ENCODE measurements at regions not wholly inside any gene's neighbourhood (a gene's known extent, or its start where the extent isn't known, plus 50 kb on each side); places are given as distances from the start of the nearest gene placed in this dataset.

DNA sequence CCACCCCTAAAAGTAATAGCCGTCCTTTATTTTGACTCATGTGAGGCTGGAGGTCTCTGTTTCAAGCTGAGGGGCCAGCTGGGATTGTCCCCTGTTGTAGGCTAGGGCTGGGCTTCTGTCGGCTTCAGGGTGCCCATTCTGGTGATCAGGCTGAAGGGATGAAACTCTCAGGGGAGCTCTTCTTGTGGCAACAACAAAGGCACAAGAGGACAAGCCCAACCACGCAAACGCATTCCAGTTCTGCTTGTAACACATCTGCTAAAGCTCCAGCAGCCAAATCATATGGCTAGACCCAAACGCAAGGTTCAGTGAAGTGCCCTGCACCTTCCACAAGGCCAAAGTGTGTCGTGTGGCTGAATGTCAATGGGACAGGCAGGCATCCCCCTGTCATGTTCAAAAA, 405.7 kb downstream of the INHBA start:
- Histone ChIP-seq H3K27me3 (ENCODE audit: control insufficient read depth in 3 of 3, insufficient read depth in 3 of 3, low read length in 2 of 3) (no peaks in the 10 kb centered on the region), H3K4me3 (no peak overlapping the region), H3K36me3 (ENCODE audit: control insufficient read depth in 4 of 4, insufficient read depth in 4 of 4, low read length in 4 of 4) (no peaks in the 10 kb centered on the region), H3K9me3 (ENCODE audit: control insufficient read depth in 4 of 4, insufficient read depth in 3 of 4, low read length in 3 of 4) (peaks cover 0 to 2% (median 0%) of the 10 kb centered on the region in 4 donors), H3K27ac (ENCODE audit: low read depth in 1 of 2, low read length in 1 of 2) (no peak overlapping the region), H3K9ac (ENCODE audit: insufficient read depth in 1 of 2, low read length in 2 of 2) (no peak overlapping the region), H3K4me1 (ENCODE audit: control insufficient read depth in 5 of 5, insufficient read depth in 5 of 5, low read length in 5 of 5) (no peaks in the 10 kb centered on the region)
- TF ChIP-seq, protein P1, sequence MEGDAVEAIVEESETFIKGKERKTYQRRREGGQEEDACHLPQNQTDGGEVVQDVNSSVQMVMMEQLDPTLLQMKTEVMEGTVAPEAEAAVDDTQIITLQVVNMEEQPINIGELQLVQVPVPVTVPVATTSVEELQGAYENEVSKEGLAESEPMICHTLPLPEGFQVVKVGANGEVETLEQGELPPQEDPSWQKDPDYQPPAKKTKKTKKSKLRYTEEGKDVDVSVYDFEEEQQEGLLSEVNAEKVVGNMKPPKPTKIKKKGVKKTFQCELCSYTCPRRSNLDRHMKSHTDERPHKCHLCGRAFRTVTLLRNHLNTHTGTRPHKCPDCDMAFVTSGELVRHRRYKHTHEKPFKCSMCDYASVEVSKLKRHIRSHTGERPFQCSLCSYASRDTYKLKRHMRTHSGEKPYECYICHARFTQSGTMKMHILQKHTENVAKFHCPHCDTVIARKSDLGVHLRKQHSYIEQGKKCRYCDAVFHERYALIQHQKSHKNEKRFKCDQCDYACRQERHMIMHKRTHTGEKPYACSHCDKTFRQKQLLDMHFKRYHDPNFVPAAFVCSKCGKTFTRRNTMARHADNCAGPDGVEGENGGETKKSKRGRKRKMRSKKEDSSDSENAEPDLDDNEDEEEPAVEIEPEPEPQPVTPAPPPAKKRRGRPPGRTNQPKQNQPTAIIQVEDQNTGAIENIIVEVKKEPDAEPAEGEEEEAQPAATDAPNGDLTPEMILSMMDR (IDR thresholded peaks at IDR 0.05; ENCODE audit: control extremely low read depth, extremely low read depth) = no peak
- WGBS, 2 donors = 83 to 95% methylated on average over 6 of the region's 6 CpGs
- no peak for DNase-seq
- ATAC-seq (ENCODE audit: insufficient read depth, low FRiP score) = no peak

DNA sequence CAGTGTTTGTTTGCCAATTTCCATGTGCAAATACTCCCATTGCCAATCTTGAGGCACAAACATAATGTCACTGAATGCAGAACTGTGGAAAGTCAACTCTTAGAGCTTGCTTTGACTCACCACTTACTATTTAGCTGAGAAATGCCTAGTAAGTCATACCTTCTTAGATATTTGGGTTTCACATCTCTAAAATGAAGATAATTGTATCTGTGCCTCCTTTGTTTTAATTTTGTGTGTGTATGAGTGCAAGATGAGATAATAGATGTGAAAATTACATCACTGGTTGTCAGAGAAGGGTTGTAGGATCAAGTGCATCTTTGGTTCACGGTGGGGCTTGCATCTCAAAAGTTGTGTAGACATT, 407.5 kb downstream of the INHBA start:
- WGBS, 2 donors = 92 to 95% methylated on average over 1 of the region's 1 CpG
- Histone ChIP-seq H3K4me1 (ENCODE audit: control insufficient read depth in 5 of 5, insufficient read depth in 5 of 5, low read length in 5 of 5) (no peaks in the 10 kb centered on the region), H3K9ac (ENCODE audit: insufficient read depth in 1 of 2, low read length in 2 of 2) (no peak overlapping the region), H3K36me3 (ENCODE audit: control insufficient read depth in 4 of 4, insufficient read depth in 4 of 4, low read length in 4 of 4) (no peaks in the 10 kb centered on the region), H3K27ac (ENCODE audit: low read depth in 1 of 2, low read length in 1 of 2) (no peak overlapping the region), H3K27me3 (ENCODE audit: control insufficient read depth in 3 of 3, insufficient read depth in 3 of 3, low read length in 2 of 3) (no peaks in the 10 kb centered on the region), H3K4me3 (no peak overlapping the region), H3K9me3 (ENCODE audit: control insufficient read depth in 4 of 4, insufficient read depth in 3 of 4, low read length in 3 of 4) (peaks cover 0 to 2% (median 0%) of the 10 kb centered on the region in 4 donors)
- TF ChIP-seq, protein P1 (IDR thresholded peaks at IDR 0.05; ENCODE audit: control extremely low read depth, extremely low read depth) = no peak
- DNase-seq = no peak
- ATAC-seq (ENCODE audit: insufficient read depth, low FRiP score) = no peak

DNA sequence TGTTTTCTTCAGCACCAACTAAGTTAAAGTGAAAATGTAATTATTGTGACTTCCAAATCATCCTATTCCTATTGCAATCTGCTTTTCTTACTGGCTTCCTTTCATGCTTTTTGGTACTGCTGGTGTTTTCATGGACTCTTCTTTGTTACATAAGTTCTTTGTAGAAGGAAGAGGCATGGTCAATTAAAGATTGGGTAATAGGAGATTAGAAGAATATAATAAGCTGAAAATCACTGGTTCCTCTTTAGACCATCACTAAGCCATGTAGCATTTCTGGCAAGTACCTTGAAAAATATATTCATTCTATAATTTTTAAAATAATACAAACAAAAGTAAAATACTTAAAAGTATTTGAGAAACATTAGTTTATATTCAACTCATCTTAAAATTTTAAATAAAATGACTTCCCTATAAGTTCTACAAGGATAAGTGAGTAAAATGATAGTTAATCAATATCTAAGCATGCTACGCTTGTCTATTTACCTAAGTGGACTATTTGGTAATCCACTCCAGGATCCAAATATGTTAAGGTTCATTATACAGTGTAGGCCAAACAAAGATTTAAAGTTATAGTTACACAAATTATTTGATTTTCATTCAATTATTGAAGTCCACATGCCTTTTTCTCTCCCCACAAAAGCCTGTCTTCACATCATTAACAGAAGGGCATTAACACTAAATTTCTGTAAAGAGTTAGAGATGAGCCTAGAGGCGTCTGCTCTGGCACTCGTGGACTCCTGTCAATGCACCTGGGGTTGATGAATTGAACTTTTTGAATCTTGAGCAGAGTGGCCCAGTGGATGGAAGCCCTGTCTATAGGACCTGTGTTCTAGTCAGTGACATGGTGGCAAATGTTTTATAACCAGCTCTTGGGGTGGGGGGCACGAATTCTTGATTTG, 408.1 kb downstream of the INHBA start:
- peaks cover 0 to 2% (median 0%) of the 10 kb centered on the region in 4 donors for H3K9me3 ChIP-seq (ENCODE audit: control insufficient read depth in 4 of 4, insufficient read depth in 3 of 4, low read length in 3 of 4)
- WGBS, 2 donors = 73 to 85% methylated on average over 4 of the region's 4 CpGs
- H3K27me3 ChIP-seq (ENCODE audit: control insufficient read depth in 3 of 3, insufficient read depth in 3 of 3, low read length in 2 of 3) = no peaks in the 10 kb centered on the region
- H3K9ac ChIP-seq (ENCODE audit: insufficient read depth in 1 of 2, low read length in 2 of 2) = no peak overlapping the region
- no peaks in the 10 kb centered on the region for H3K4me1 ChIP-seq (ENCODE audit: control insufficient read depth in 5 of 5, insufficient read depth in 5 of 5, low read length in 5 of 5)
- H3K36me3 ChIP-seq (ENCODE audit: control insufficient read depth in 4 of 4, insufficient read depth in 4 of 4, low read length in 4 of 4) = no peaks in the 10 kb centered on the region
- DNase-seq (no peak), ATAC-seq (ENCODE audit: insufficient read depth, low FRiP score) (no peak)
- TF ChIP-seq, protein P1 (IDR thresholded peaks at IDR 0.05; ENCODE audit: control extremely low read depth, extremely low read depth) = no peak
- H3K27ac ChIP-seq (ENCODE audit: low read depth in 1 of 2, low read length in 1 of 2) = no peak overlapping the region
- H3K4me3 ChIP-seq = no peak overlapping the region
